ENCODE measurements at regions not wholly inside any gene's neighbourhood (a gene's known extent, or its start where the extent isn't known, plus 50 kb on each side); places are given as distances from the start of the nearest gene placed in this dataset.

DNA sequence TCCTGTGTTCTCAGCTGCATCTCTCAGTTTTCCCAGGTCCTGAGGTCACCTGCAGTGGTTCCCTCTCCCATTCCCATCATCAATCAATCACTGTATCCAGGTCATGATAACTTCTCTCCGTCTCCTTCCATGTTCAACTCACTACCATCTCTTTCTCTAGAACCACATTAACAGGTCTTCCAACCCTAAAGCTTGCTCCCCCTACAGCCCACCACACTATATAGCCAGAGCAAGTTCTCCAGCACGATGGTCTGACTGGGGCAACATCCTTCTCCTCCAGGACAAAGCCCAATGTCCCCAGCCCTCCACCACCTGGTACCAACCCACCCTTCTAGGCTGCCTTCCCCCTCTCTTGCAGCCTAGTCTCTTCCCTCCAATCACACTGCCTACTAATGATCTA, 241.6 kb downstream of the CDK5RAP2 start:
- POLR2A ChIA-PET = no interaction called here
- TF ChIP-seq CTCF (IDR thresholded peaks at IDR 0.05; ENCODE audit: control extremely low read depth, extremely low read depth, low read depth, missing control alignments) = no peak
- DNase-seq (ENCODE audit: extremely low spot score) = no peak
- CTCF ChIA-PET = no interaction called here

DNA sequence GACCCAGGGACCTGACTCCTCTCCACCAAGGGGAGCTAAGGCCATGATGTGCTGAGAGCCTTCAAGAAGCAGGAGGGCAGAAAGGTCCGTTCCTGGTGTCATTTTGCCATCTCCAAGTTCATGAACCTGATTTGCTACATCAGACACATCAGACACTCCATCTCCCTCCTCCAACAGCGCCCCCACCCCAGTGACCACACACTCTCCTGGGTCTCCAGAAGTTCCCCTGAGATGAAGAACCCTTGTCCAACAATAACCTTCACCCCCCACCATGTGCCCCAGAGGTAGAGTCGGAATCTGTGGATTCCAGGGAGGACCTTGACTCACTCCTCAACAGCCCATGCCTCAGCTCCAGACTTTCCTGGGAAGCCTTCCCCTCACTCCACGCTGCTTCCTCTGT, 242.8 kb downstream of the CDK5RAP2 start:
- POLR2A ChIA-PET = no interaction called here
- CTCF ChIA-PET = no interaction called here
- TF ChIP-seq CTCF (IDR thresholded peaks at IDR 0.05; ENCODE audit: control extremely low read depth, extremely low read depth, low read depth, missing control alignments) = no peak
- DNase-seq (ENCODE audit: extremely low spot score) = no peak

DNA sequence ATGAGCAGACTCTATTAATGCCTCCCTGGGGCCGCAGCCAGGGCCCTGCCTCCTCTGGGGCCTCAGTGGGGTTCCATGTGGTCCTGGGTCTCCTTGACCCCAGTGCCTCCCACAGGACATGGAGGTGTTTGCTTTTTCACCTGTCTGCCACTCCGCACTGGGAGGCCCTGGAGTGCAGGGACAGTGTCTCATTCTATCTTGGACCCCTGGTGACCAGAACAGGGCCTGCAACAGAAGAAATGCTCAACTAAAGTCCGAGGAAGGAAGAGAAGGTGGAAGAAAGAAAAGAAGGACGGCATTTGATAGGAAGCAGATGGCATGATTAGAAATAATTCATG, 243.2 kb downstream of the CDK5RAP2 start:
- CTCF ChIA-PET = no interaction called here
- POLR2A ChIA-PET = no interaction called here
- DNase-seq (ENCODE audit: extremely low spot score) = no peak
- no peak for TF ChIP-seq CTCF (IDR thresholded peaks at IDR 0.05; ENCODE audit: control extremely low read depth, extremely low read depth, low read depth, missing control alignments)

- ChIA-PET CTCF (no interaction called here), POLR2A (no interaction called here)
- TF ChIP-seq CTCF (IDR thresholded peaks at IDR 0.05; ENCODE audit: control extremely low read depth, extremely low read depth, low read depth, missing control alignments) = no peak
- DNase-seq (ENCODE audit: extremely low spot score) = no peak
Observed at GRCh38 chr9:120336021-120336752, 243.8 kb downstream of the CDK5RAP2 start.

DNA sequence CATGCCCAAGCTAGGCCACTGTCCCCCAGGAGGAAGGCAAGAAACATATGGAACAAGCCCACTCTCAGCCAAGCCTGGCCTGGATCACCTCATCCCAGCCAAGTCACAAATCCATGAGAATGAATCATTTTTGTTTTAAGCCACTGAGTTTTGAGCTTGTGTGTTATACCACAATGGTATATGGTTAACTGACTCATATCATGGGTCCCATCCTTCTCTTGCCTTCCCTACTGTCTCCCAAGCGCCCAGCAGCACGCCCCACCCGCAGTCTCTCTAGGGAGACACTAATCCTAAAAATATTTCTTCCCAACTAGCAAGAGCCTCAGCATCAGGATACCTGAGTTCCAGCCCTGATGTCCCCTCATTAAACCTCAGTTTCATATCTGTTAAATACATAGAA, 248.1 kb downstream of the CDK5RAP2 start:
- no peak for TF ChIP-seq CTCF (IDR thresholded peaks at IDR 0.05; ENCODE audit: control extremely low read depth, extremely low read depth, low read depth, missing control alignments)
- CTCF ChIA-PET = no interaction called here
- POLR2A ChIA-PET = no interaction called here
- no peak for DNase-seq (ENCODE audit: extremely low spot score)

DNA sequence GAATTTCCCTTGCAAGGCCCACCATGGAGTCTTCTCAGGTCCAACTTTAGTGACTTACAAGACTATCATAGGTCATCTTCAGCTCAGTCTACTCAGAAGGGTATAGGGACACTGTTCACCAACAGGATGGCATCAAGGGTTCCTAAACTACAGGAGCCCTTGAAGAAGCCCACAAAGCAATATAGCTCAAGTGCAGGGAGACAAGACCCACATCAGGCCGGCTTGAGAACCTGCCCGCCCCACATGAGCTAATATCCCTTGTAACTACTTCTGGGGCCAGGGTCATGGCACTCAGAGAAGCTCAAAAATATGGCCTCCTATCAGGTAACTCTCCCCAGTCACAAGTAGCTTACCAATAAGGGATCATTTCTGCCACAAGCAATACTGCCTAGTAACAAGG, 249.9 kb downstream of the CDK5RAP2 start:
- ChIA-PET POLR2A (no interaction called here), CTCF (interaction anchor here (2.0 kb wide), 1 partner anchor 9 kb away, joined by 4 read pairs; no protein-coding TSS in a partner anchor)
- no peak for DNase-seq (ENCODE audit: extremely low spot score)
- no peak for TF ChIP-seq CTCF (IDR thresholded peaks at IDR 0.05; ENCODE audit: control extremely low read depth, extremely low read depth, low read depth, missing control alignments)

DNA sequence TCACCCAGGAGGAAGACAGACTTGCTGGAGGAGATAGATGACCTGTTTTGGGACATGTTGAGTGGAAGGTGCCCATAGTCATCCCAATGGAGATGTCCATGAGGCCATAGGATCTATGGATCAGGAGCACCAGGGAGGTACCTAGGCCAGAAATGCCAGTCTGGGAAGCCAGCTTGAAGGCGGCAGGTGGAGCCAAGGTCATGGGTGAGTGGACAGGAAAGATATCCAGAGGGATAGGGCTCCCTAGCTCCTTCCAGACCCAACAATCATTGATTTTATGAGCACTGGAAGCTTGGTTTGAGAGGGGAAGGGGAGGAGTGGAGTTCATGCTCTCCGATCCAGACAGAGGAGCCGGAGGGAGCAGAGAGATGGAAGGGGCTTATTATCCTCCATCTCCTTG, 252.6 kb downstream of the CDK5RAP2 start:
- TF ChIP-seq CTCF (IDR thresholded peaks at IDR 0.05; ENCODE audit: control extremely low read depth, extremely low read depth, low read depth, missing control alignments) = no peak
- ChIA-PET POLR2A (no interaction called here), CTCF (no interaction called here)
- no peak for DNase-seq (ENCODE audit: extremely low spot score)
